ENCODE measurements at regions not wholly inside any gene's neighbourhood (a gene's known extent, or its start where the extent isn't known, plus 50 kb on each side); places are given as distances from the start of the nearest gene placed in this dataset.

DNA sequence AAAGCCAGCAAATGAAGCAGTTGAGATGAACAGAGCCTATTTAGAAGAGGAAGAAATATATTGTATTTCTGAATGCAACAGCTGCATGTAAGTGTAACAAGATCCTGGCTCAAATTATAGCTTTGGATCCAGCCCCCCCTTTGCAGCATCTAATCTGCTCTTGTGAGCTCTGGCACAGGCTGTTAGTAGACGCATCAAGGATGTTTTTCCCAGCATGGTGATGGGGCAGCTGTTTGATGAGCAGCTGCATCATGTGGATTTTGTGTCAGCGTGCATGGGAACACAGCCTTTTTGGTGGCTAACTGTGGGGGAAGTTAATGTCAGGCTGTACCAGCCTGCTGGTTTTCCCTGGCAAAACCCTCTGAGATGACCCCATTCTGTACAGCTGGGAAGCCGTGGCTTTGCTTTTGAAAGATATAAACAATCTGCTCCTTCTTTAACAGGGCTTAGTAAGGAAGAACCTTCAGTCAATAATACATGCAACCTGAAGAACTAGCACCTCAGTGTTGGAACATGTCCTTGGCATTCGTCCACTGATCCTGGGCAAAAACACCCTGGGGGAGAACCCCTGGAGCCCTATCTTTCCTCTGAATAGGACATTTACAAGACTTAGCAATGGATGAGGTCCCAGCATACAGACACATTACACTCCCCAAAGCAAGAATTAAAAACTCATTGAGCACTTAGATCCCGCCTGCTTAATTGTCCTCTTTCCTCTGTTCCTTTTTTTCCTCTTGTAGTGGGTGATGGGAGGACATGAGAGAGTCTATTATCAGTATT lies 70.6 kb downstream of the NPS start:
- Histone ChIP-seq H3K36me3 (ENCODE audit: insufficient read depth, low read length) (no peaks in the 10 kb centered on the region), H3K4me1 (ENCODE audit: insufficient read depth, low read length, severe bottlenecking) (no peaks in the 10 kb centered on the region), H3K9me2 (ENCODE audit: low read depth, low read length) (no peaks in the 10 kb centered on the region), H4K20me1 (ENCODE audit: insufficient read depth, low read length) (no peaks in the 10 kb centered on the region), H2AFZ (ENCODE audit: low read length) (no peak overlapping the region), H3K9ac (ENCODE audit: low read length) (no peak overlapping the region), H3K4me2 (ENCODE audit: low read length) (no peak overlapping the region), H3K27me3 (ENCODE audit: insufficient read depth, low read length) (no peaks in the 10 kb centered on the region), H3F3A (ENCODE audit: insufficient read depth, low read length) (no peaks in the 10 kb centered on the region), H3K4me3 (ENCODE audit: low read depth, low read length, poor library complexity, severe bottlenecking) (no peak overlapping the region), H3K27ac (ENCODE audit: low read depth, low read length, poor library complexity, severe bottlenecking) (no peak overlapping the region), H3K9me3 (ENCODE audit: low read length) (no peaks in the 10 kb centered on the region), H3K79me2 (ENCODE audit: insufficient read depth, low read length) (no peaks in the 10 kb centered on the region)
- no peak for TF ChIP-seq EZH2 (IDR thresholded peaks at IDR 0.05; ENCODE audit: borderline replicate concordance, low read length)
- TF ChIP-seq, protein P1, sequence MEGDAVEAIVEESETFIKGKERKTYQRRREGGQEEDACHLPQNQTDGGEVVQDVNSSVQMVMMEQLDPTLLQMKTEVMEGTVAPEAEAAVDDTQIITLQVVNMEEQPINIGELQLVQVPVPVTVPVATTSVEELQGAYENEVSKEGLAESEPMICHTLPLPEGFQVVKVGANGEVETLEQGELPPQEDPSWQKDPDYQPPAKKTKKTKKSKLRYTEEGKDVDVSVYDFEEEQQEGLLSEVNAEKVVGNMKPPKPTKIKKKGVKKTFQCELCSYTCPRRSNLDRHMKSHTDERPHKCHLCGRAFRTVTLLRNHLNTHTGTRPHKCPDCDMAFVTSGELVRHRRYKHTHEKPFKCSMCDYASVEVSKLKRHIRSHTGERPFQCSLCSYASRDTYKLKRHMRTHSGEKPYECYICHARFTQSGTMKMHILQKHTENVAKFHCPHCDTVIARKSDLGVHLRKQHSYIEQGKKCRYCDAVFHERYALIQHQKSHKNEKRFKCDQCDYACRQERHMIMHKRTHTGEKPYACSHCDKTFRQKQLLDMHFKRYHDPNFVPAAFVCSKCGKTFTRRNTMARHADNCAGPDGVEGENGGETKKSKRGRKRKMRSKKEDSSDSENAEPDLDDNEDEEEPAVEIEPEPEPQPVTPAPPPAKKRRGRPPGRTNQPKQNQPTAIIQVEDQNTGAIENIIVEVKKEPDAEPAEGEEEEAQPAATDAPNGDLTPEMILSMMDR (IDR thresholded peaks at IDR 0.05; ENCODE audit: low read length) = no peak

DNA sequence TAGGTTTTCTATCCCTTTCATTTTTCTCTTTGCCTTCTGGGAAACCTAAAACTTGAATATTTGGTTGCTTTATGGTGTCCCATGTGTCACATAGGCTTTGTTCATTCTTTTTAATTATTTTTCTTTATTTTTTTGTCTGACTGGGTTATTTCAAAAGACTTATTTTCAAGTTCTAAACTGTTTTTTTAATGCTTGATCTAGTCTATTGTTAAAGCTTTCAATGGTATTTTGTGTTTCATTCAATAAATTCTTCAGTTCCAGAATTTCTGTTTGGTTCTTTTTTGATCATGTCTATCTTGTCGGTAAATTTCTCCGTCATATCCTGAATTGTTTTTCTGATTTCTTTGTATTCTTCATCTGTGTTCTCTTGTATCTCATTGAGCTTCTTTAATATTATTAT lies 86.8 kb downstream of the NPS start:
- no peaks in the 10 kb centered on the region for H3K4me1 ChIP-seq (ENCODE audit: insufficient read depth, low read length, severe bottlenecking)
- H3K4me2 ChIP-seq (ENCODE audit: low read length) = no peak overlapping the region
- no peak overlapping the region for H3K4me3 ChIP-seq (ENCODE audit: low read depth, low read length, poor library complexity, severe bottlenecking)
- no peaks in the 10 kb centered on the region for H3K36me3 ChIP-seq (ENCODE audit: insufficient read depth, low read length)
- no peaks in the 10 kb centered on the region for H3F3A ChIP-seq (ENCODE audit: insufficient read depth, low read length)
- no peak overlapping the region for H3K27ac ChIP-seq (ENCODE audit: low read depth, low read length, poor library complexity, severe bottlenecking)
- H3K9ac ChIP-seq (ENCODE audit: low read length) = no peak overlapping the region
- H3K9me2 ChIP-seq (ENCODE audit: low read depth, low read length) = no peaks in the 10 kb centered on the region
- no peak overlapping the region for H2AFZ ChIP-seq (ENCODE audit: low read length)
- H3K9me3 ChIP-seq (ENCODE audit: low read length) = no peaks in the 10 kb centered on the region
- no peak for TF ChIP-seq EZH2 (IDR thresholded peaks at IDR 0.05; ENCODE audit: borderline replicate concordance, low read length)
- TF ChIP-seq, protein P1 (IDR thresholded peaks at IDR 0.05; ENCODE audit: low read length) = no peak
- H3K27me3 ChIP-seq (ENCODE audit: insufficient read depth, low read length) = no peaks in the 10 kb centered on the region
- no peaks in the 10 kb centered on the region for H3K79me2 ChIP-seq (ENCODE audit: insufficient read depth, low read length)
- H4K20me1 ChIP-seq (ENCODE audit: insufficient read depth, low read length) = no peaks in the 10 kb centered on the region

DNA sequence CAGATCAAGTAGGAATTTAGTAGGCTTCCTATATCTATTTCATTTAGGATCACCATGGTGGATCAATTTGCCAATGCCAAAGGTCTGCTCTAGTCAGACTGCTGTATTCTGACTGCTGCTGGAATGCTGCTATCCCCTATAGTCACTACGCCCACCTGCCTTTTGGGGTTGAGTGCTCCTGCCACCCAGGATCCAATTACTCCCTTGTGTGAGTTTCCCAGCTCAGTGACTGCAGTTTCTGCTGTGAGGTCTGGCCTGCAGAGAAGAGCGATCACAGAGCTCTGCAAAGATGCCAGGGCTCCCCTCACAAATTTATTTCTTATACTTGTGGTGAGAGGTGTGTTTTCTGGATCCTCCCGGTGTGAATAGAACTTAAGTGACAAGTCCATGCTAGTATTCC lies 88.1 kb upstream of the FOXI2 start:
- Histone ChIP-seq H3K36me3 (ENCODE audit: insufficient read depth, low read length) (no peaks in the 10 kb centered on the region), H3K9ac (ENCODE audit: low read length) (no peak overlapping the region), H2AFZ (ENCODE audit: low read length) (no peak overlapping the region), H4K20me1 (ENCODE audit: insufficient read depth, low read length) (no peaks in the 10 kb centered on the region), H3K79me2 (ENCODE audit: insufficient read depth, low read length) (no peaks in the 10 kb centered on the region), H3F3A (ENCODE audit: insufficient read depth, low read length) (no peaks in the 10 kb centered on the region), H3K4me2 (ENCODE audit: low read length) (no peak overlapping the region), H3K27ac (ENCODE audit: low read depth, low read length, poor library complexity, severe bottlenecking) (no peak overlapping the region), H3K4me3 (ENCODE audit: low read depth, low read length, poor library complexity, severe bottlenecking) (no peak overlapping the region), H3K9me3 (ENCODE audit: low read length) (no peaks in the 10 kb centered on the region), H3K27me3 (ENCODE audit: insufficient read depth, low read length) (no peaks in the 10 kb centered on the region), H3K9me2 (ENCODE audit: low read depth, low read length) (no peaks in the 10 kb centered on the region), H3K4me1 (ENCODE audit: insufficient read depth, low read length, severe bottlenecking) (no peaks in the 10 kb centered on the region)
- TF ChIP-seq EZH2 (IDR thresholded peaks at IDR 0.05; ENCODE audit: borderline replicate concordance, low read length) = no peak
- TF ChIP-seq, protein P1 (IDR thresholded peaks at IDR 0.05; ENCODE audit: low read length) = no peak

All from OCI-LY1 (cell line).